Skeletal muscle satellite cell (primary cell): ENCODE measurements at regions not wholly inside any gene's neighbourhood (a gene's known extent, or its start where the extent isn't known, plus 50 kb on each side); places are given as distances from the start of the nearest gene placed in this dataset.
"Not testable (repeated sequence)": the region's sequence is repeated elsewhere in the genome, so short reads cannot be mapped to it uniquely, and the experiment has no call there.

ENCODE experiments used
- H3K27me3 ChIP-seq: 2 replicates; pipeline ENCODE4 v1.7.0; 2013; ENCODE audit warnings: low read length; ENCODE audit not compliant: control insufficient read depth, insufficient read depth
- H3K36me3 ChIP-seq: 2 replicates; pipeline ENCODE4 v1.7.0; 2013; ENCODE audit warnings: mild to moderate bottlenecking, control low read depth, low read length; ENCODE audit not compliant: insufficient read depth
- H3K4me1 ChIP-seq: 2 replicates; pipeline ENCODE4 v1.7.0; 2013; ENCODE audit warnings: low read length; ENCODE audit not compliant: control insufficient read depth, insufficient read depth
- H3K4me2 ChIP-seq: 2 replicates; pipeline ENCODE4 v1.7.0; 2013; ENCODE audit warnings: mild to moderate bottlenecking, low read length
- H3K4me3 ChIP-seq: 2 replicates; pipeline ENCODE4 v1.7.0; 2013; ENCODE audit warnings: low read length
- H3K9ac ChIP-seq: 2 replicates; pipeline ENCODE4 v1.7.0; 2013; ENCODE audit warnings: mild to moderate bottlenecking, low read depth, low read length, moderate library complexity
- H3K9me3 ChIP-seq: replicated peaks from 2 replicates; pipeline ENCODE4 v1.7.0; 2013; ENCODE audit warnings: mild to moderate bottlenecking, control low read depth, low read length

DNA sequence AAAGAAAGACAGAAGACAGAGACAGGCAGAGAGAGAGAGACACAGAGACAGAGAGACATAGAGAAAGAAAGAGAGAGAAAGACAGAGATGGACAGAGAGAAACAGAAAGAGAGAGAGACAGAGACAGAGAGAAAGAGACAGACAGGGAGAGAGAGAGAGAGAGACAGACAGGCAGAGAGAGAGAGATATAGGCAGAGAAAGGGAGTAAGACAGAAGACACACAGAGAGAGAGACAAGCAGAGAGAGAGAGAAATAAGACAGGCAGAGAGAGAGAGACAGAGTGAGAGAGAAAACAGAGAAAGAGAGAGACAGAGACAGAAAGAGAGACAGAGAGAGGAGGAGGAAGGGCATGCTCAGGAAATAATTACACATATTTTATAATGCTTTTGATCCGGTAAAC, 758.3 kb upstream of the DEFB115 start:
- no peak overlapping the region for H3K9ac ChIP-seq
- no peaks in the 10 kb centered on the region for H3K4me1 ChIP-seq
- H3K27me3 ChIP-seq: peaks cover 2% of the 10 kb centered on the region
- no peaks in the 10 kb centered on the region for H3K9me3 ChIP-seq
- H3K4me3 ChIP-seq: no peak overlapping the region
- H3K36me3 ChIP-seq: no peaks in the 10 kb centered on the region
- H3K4me2 ChIP-seq: no peak overlapping the region

DNA sequence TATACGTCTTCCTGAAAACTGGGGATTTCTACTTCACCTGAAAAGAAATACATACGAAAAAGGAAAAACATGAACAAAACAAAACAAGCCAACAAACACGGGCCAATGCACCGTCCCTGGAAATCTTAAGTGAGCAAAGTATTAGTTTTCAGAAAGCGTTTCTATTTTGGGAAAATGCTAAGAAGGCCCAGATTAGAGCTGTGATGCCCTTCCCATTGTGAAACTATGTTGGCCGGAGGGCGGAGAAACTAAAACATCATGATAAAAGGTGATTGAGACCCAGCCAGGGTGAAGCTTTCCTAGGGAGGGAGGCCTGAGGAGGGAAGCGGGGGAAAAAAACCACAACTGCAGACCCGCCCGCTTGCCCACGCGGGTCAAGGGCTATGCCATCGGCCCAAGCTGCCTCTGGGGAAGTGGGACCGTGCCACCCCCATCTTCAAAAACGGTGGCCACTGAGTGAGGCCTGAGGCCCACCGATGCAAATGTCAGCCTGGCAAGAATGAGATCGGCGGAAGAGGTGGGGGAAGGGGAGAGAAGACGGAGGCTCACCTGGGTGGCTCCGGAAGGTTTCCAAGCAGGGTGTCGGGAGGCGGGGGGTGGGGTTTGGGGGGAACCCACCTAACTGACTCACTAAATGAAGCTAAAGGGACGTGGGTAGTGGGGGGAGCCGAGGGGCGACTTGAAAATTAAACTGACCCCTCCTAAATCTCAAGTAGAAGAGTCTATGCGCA, 757.6 kb upstream of the DEFB115 start:
- not testable (repeated sequence) for H3K4me2 ChIP-seq, H3K9me3 ChIP-seq, H3K36me3 ChIP-seq, H3K4me1 ChIP-seq, H3K4me3 ChIP-seq, H3K9ac ChIP-seq, H3K27me3 ChIP-seq

DNA sequence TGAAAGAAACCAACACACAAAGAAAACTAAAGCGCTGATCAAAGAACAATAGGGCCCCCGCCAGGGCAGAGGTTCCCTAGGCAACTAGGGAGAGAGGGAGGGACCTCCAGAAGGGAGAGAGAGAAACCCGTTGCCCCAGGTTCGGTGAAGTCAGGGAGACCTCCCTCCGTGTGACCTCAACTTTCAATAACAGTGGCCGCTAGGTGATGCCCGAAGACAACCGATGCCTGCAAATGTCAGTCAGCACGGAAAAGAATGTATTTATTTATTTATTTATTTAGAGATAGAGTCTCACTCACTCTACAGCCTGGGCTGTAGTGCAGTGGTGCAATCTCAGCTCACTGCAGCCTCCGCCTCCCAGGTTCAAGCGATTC, 757.0 kb upstream of the DEFB115 start:
- H3K36me3 ChIP-seq: not testable (repeated sequence)

DNA sequence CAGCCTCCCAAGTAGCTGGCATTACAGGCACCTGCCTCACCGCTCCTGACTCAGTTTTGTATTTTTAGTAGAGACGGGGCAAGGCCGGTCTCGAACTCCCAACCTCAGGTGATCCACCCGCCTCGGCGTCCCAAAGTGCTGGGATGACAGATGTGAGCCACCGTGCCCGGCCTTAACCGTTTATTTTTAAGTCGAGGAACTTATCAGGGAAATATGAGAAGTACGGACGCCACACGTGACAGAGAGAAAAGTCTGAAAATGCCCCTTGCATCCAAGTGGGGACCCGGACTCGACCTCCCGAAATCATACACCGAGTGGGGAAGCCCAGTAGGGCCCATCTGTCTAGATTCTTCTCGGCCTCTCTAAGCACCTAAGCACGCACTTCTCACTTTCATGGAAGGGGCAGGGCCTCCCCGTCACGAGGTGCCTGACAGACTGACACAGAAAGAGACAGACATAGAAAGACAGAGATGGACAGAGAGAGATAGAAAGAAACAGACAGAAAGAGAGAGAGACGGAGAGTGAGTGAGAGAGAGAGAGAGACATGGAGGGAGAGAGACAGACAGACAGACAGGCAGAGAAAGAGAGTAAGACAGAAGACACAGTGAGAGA, 756.5 kb upstream of the DEFB115 start:
- Histone ChIP-seq H3K4me3 (no peak overlapping the region), H3K9ac (no peak overlapping the region), H3K4me2 (no peak overlapping the region), H3K9me3 (no peaks in the 10 kb centered on the region), H3K4me1 (no peaks in the 10 kb centered on the region), H3K36me3 (no peaks in the 10 kb centered on the region), H3K27me3 (peaks cover 2% of the 10 kb centered on the region)

More for the DNA sequence above, 757.0 kb upstream of the DEFB115 start:
- H3K27me3 ChIP-seq, H3K4me3 ChIP-seq, H3K4me2 ChIP-seq, H3K9ac ChIP-seq, H3K9me3 ChIP-seq, H3K4me1 ChIP-seq: not testable (repeated sequence)

GRCh38 chr20:30502670-30503069, 754.8 kb upstream of the DEFB115 start:
- Histone ChIP-seq H3K27me3 (peaks cover 2% of the 10 kb centered on the region), H3K9me3 (peaks cover 3% of the 10 kb centered on the region), H3K4me3 (no peak overlapping the region), H3K4me1 (no peaks in the 10 kb centered on the region), H3K36me3 (no peaks in the 10 kb centered on the region), H3K9ac (no peak overlapping the region), H3K4me2 (no peak overlapping the region)

DNA sequence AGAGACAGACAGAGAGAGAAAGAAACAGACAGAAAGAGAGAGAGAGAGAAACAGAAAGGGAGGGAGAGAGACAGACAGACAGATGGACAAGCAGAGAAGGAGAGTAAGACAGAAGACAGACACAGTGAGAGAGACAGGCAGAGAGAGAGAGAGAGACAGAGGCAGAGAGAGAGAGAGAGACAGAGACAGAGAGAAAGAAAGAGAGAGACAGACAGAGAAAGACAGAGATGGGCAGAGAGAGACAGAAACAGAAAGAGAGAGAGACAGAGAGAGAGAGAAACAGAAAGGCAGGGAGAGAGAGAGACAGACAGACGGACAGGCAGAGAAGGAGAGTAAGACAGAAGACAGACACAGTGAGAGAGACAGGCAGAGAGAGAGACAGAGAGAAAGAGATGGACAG, 754.3 kb upstream of the DEFB115 start:
- H3K9me3 ChIP-seq, H3K9ac ChIP-seq, H3K4me3 ChIP-seq, H3K4me2 ChIP-seq, H3K4me1 ChIP-seq, H3K36me3 ChIP-seq, H3K27me3 ChIP-seq: not testable (repeated sequence)

DNA sequence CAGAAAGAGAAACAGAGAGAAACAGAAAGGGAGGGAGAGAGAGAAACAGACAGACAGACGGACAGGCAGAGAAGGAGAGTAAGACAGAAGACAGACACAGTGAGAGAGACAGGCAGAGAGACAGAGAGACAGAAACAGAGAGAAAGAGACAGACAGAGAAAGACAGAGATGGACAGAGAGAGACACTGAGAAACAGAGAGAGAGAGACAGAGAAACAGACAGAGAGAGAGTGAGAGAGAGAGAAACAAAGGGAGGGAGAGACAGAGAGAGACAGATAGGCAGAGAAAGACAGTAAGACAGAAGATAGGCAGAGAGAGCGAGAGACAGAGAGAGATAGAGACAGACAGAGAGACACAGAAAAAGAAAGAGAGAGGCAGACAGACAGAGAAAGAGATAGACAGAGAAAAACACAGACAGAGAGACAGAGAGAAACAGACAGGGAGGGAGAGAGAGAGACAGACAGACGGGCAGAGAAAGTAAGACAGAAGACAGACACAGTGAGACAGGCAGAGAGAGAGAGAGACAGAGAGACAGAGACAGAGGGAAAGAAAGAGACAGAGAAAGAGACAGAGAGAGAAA, 753.4 kb upstream of the DEFB115 start:
- H3K9me3 ChIP-seq: peaks cover 6% of the 10 kb centered on the region
- H3K4me1 ChIP-seq: no peaks in the 10 kb centered on the region
- H3K9ac ChIP-seq: no peak overlapping the region
- H3K36me3 ChIP-seq: no peaks in the 10 kb centered on the region
- no peaks in the 10 kb centered on the region for H3K27me3 ChIP-seq
- H3K4me3 ChIP-seq: no peak overlapping the region
- H3K4me2 ChIP-seq: no peak overlapping the region

DNA sequence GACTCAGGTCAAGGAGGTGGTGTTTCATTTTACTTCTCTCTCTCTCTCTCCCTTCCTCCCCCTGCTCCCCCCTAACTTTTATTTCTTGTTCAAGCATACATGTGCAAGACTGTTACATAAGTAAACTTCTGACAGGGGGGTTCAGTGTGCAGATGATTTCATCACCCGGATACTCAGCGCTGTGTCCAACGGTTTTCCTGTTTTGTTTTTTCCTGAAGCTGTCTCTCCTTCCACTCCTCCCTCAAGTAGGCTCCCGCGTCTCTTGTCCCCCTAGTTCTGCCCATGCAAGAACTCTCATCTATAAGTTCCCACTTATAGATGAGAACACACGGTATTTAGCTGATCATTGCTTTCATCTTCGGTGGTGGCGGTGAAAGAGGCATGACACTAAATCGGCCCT, 751.9 kb upstream of the DEFB115 start:
- no peaks in the 10 kb centered on the region for H3K36me3 ChIP-seq
- H3K27me3 ChIP-seq: no peaks in the 10 kb centered on the region
- H3K4me2 ChIP-seq: no peak overlapping the region
- no peaks in the 10 kb centered on the region for H3K4me1 ChIP-seq
- H3K4me3 ChIP-seq: no peak overlapping the region
- H3K9me3 ChIP-seq: peaks cover 6% of the 10 kb centered on the region
- H3K9ac ChIP-seq: no peak overlapping the region

- Histone ChIP-seq H3K9ac (no peak overlapping the region), H3K4me3 (no peak overlapping the region), H3K27me3 (no peaks in the 10 kb centered on the region), H3K36me3 (no peaks in the 10 kb centered on the region), H3K4me1 (no peaks in the 10 kb centered on the region), H3K4me2 (no peak overlapping the region), H3K9me3 (peaks cover 6% of the 10 kb centered on the region)
These were observed 751.4 kb upstream of the DEFB115 start for GRCh38 chr20:30506100-30506499.

DNA sequence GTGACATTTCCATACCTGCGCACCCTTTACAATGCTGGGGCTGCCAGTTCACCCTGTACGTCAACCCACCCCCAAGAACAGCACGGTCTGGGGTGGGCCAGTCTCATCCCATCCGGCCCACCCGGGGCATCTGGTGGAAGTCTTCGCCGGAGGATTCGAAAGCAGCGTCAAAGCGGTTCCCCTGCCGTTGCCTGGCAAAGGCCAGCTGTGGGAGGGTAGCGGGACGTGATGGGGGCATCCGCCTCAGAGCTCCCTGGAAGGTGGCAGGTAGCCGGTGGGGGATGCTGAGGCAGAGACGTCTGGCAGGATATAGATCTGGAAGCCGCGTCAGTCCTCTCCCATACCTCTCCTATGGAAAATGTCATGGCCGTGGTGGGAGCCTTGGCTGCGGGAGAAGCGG, 749.1 kb upstream of the DEFB115 start:
- not testable (repeated sequence) for H3K27me3 ChIP-seq, H3K9me3 ChIP-seq, H3K4me2 ChIP-seq, H3K9ac ChIP-seq, H3K4me1 ChIP-seq, H3K4me3 ChIP-seq, H3K36me3 ChIP-seq

DNA sequence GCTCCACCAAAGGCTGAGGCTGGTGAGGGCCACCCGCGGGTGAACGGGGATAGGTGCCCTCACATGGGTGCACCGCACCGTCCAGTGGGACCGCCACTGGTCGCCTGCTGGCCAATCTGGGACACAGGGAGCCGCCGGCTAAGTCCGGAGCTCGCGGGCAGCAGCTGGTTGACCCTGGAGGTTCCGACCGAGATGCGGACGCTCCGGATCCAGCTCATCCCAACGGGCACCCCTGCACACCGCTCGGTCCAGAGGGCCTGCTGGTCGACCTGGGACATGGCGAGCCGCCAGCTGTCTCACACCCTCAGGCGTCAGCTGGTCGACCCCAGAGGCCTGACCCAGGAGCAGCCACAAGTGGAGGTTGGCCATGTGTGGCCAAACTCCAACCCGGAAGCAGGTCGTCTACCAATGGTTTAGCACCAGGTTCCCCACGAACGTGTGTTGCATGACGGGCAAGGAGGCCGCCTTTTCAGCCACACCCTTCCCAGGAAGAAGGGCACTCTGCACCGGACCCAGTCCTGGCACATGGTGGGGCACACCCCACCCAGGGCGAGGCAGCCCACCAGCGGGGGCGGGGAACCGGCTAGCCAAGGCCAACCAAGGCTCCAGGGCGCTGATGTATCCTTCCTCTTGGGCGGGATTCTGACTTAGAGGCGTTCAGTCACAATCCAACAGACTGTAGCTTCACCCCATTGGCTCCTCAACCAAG, 746.0 kb upstream of the DEFB115 start:
- H3K9me3 ChIP-seq: peaks cover 6% of the 10 kb centered on the region
- no peak overlapping the region for H3K4me3 ChIP-seq
- H3K27me3 ChIP-seq: no peaks in the 10 kb centered on the region
- H3K9ac ChIP-seq: no peak overlapping the region
- no peak overlapping the region for H3K4me2 ChIP-seq
- no peaks in the 10 kb centered on the region for H3K4me1 ChIP-seq
- no peaks in the 10 kb centered on the region for H3K36me3 ChIP-seq
